ENCODE measurements at regions not wholly inside any gene's neighbourhood (a gene's known extent, or its start where the extent isn't known, plus 50 kb on each side); places are given as distances from the start of the nearest gene placed in this dataset.

DNA sequence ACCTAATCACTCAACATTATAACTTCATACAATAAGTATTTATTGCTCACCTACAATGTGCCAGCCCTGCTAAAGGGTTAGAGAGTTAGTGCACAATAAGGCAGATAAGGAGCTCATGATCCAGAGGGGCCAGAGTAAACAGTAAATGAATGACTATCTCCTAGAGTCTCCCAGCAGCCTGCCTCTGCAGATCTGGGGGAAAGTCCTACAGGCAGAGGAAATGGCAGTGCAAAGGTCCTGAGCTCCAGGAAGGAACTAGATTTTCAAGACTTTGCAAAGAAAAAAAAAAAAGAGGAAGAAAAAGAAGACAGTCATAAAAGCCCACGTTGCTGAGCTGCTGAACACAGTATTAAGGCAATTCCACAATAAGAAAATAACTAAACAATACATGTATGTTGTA lies 160.1 kb downstream of the SIM1 start:
- TF ChIP-seq, protein P1, sequence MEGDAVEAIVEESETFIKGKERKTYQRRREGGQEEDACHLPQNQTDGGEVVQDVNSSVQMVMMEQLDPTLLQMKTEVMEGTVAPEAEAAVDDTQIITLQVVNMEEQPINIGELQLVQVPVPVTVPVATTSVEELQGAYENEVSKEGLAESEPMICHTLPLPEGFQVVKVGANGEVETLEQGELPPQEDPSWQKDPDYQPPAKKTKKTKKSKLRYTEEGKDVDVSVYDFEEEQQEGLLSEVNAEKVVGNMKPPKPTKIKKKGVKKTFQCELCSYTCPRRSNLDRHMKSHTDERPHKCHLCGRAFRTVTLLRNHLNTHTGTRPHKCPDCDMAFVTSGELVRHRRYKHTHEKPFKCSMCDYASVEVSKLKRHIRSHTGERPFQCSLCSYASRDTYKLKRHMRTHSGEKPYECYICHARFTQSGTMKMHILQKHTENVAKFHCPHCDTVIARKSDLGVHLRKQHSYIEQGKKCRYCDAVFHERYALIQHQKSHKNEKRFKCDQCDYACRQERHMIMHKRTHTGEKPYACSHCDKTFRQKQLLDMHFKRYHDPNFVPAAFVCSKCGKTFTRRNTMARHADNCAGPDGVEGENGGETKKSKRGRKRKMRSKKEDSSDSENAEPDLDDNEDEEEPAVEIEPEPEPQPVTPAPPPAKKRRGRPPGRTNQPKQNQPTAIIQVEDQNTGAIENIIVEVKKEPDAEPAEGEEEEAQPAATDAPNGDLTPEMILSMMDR (IDR thresholded peaks at IDR 0.05; ENCODE audit: poor library complexity, severe bottlenecking), result no peak
- TF ChIP-seq POLR2AphosphoS5 (IDR thresholded peaks at IDR 0.05), result no peak
